ENCODE measurements at regions not wholly inside any gene's neighbourhood (a gene's known extent, or its start where the extent isn't known, plus 50 kb on each side); places are given as distances from the start of the nearest gene placed in this dataset.

GRCh38 chr5:118778941-118779340 is 209.4 kb downstream of the DTWD2 start:
- DNase-seq (ENCODE audit: low read depth, low spot score), result no peak

DNA sequence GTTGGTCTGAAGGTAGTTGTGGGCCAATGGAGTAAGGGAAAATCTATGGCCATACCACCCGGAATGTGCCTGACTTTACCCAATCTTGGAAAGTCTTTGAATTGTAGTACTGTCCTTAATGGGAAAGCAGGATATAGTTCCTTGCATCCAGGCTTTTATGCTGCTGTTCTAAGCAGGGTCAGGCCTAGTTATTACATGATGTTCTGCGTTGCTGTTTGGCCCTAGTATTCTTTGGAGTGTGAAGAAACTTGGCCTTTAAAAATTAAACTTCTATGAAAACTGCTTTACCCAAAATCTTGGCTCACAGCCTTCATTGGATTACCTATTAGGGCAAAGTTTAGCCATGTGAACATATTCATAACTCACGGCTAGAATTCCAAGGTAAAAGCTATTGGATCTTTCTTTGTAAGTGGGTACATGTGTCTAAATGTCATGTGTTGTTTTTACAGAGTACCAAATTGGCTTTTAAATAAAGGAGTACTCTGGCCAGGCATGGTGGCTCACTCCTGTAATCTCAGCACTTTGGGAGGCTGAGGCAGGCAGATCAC is 211.1 kb downstream of the DTWD2 start:
- no peak for DNase-seq (ENCODE audit: low read depth, low spot score)

GRCh38 chr5:118776755-118777154 is 211.6 kb downstream of the DTWD2 start:
- DNase-seq (ENCODE audit: low read depth, low spot score), result no peak

- no peak for DNase-seq (ENCODE audit: low read depth, low spot score)
Observed at GRCh38 chr5:118775790-118776499, 212.4 kb downstream of the DTWD2 start.

DNA sequence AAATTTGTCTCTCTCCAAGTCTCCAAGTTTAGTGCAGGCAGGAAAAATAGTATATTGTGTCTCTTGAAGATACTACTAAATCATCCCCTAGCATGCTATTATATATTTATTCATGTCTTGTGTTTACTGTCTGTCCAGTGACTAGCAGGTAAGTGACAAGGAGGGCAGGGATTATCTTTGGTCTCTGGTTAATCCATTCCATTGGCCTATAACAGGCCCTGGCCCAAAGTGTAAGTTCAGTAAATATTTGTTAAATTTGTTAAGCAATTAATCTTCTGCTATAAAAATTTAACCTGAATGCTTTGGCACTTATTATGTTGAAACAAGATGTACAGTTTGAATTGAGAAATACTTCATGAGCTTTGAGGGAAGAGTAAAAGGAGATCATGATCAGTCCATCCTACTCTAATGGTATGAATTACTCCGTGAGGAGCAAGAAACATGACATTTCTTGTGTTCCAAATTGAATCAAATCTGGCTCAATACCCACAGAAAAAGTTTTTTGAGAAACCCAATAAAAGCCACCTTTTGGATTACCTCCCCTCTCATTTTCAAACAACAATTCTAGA is 219.7 kb downstream of the DTWD2 start:
- DNase-seq (ENCODE audit: low read depth, low spot score), result no peak

DNA sequence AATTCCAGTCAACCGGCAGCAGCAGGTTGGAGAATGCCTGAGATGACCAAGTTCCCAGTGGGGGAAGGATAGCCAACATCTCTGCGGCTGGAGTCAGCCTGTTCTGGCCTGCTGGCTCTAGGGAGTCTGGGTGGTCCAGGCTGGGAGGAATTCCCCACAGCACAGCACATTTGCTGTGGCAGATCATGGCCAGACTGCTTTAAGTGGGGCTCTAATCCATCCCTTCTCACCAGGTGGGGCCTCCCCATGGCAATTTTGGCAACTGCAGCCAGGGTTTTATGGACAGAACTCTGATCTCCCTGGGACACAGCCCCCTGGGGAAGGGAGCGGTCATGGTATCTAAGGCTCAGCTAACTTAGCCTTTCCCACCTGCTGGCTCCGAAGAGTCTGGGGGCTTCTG is 226.1 kb downstream of the DTWD2 start:
- no peak for DNase-seq (ENCODE audit: low read depth, low spot score)

- no peak for DNase-seq (ENCODE audit: low read depth, low spot score)
Observed at GRCh38 chr5:118761814-118762213, 226.5 kb downstream of the DTWD2 start.

DNA sequence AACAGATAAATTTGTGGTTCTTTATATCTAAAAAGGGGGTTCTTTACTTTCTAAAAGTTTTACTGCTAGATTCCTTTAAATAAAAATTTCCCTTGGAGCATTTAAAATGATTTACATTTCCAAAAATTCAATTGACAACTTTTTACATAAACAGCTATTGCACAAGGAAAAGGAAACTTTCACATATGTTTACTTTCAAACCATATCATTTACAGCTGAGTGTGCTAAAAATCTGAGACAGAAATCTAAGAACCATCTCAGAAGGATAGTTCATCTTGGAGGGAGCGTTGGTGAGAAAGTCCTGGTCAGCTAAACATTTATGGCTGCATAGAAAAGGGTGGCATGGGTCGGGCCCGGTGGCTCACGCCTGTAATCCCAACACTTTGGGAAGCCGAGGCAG is 235.4 kb downstream of the DTWD2 start:
- no peak for DNase-seq (ENCODE audit: low read depth, low spot score)

GRCh38 chr5:118736396-118736795 is 252.0 kb downstream of the DTWD2 start:
- DNase-seq (ENCODE audit: low read depth, low spot score), result no peak

DNA sequence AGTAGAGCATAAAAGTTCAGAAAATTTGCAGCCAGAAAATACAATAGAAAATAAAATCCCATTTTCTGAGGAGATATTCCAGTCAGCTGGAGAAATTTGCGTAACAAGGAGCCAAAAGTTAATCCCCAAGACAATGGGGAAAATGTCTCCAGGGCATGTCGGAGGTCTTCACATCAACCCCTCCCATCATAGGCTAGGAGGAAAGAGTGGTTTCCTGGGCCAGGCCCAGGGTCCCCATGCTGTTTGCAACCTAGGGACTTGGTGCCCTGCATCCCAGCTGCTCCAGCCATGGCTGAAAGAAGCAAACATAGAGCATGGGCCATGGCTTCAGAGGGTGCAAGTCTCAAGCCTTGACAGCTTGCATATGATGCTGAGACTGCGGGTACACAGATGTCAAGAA is 255.0 kb downstream of the DTWD2 start:
- DNase-seq (ENCODE audit: low read depth, low spot score), result no peak

GRCh38 chr5:118728191-118728590 is 260.2 kb downstream of the DTWD2 start:
- DNase-seq (ENCODE audit: low read depth, low spot score), result no peak

DNA sequence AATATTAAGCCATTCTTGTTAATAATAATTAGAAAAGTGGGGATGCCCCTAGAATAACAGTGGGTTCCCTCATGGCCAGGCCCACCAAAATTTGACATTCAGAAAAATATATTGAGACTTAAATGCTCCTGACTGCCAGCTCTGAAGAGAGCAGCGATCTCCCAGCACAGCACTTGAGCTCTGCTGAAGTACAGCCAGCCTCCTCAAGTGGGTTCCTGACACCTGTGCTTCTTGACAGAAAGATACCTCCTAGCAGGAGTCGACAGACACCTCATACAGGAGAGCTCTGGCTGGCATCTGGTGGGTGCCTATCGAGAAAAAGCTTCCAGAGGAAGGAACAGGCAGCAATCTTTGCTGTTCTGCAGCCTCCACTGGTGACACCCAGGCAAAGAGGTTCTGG is 261.5 kb downstream of the DTWD2 start:
- DNase-seq (ENCODE audit: low read depth, low spot score), result no peak

GRCh38 chr5:118723021-118723338 is 265.4 kb downstream of the DTWD2 start:
- DNase-seq (ENCODE audit: low read depth, low spot score), result no peak

GRCh38 chr5:118722122-118723020 is 266.0 kb downstream of the DTWD2 start:
- no peak for DNase-seq (ENCODE audit: low read depth, low spot score)

GRCh38 chr5:118711727-118712126 is 276.6 kb downstream of the DTWD2 start:
- no peak for DNase-seq (ENCODE audit: low read depth, low spot score)

GRCh38 chr5:118705959-118706667 is 282.2 kb downstream of the DTWD2 start:
- no peak for DNase-seq (ENCODE audit: low read depth, low spot score)

DNA sequence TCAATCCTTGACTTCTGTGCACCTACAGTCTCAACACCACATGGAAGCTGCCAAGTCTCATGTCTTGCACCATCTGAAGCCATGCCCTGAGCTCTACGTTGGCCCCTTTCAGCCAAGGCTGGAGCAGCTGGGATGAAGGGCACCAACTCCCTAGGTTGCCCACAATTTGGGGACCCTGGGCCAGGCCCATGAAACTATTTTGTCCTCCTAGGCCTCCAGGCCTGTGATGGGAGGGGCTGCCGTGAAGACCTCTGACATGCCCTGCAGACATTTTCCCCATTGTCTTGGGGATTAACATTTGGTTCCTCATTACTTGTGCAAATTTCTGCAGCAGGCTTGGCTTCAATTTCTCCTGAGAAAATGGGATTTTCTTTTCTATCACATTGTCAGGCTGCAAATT is 285.1 kb downstream of the DTWD2 start:
- DNase-seq (ENCODE audit: low read depth, low spot score), result no peak

- DNase-seq (ENCODE audit: low read depth, low spot score), result no peak
Observed at GRCh38 chr5:118701791-118702190, 286.6 kb downstream of the DTWD2 start.

- DNase-seq (ENCODE audit: low read depth, low spot score), result no peak
Observed at GRCh38 chr5:118700510-118700909, 287.8 kb downstream of the DTWD2 start.

DNA sequence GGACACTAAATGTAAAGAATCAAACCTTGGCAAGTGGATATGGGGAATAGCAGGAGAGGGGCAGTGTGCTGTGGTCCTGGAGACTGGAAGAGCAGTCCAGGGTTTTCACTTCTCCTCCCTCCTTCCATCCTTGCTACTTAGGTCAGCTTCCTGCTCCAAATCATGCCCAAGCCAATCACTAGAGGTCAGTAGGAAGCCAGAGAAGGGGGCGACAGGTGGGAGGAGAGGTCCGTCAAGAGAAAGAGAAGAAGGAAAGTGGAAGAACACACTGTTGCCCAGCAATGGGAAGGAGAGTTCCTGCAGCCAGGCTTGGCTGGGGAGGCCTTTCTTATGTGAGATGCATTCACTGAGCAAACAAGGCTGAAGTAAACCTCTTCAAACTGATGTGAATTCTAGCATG is 289.6 kb downstream of the DTWD2 start:
- DNase-seq (ENCODE audit: low read depth, low spot score), result no peak

GRCh38 chr5:118696076-118696475 is 292.3 kb downstream of the DTWD2 start:
- DNase-seq (ENCODE audit: low read depth, low spot score), result no peak

GRCh38 chr5:118692811-118693342 is 295.5 kb downstream of the DTWD2 start:
- DNase-seq (ENCODE audit: low read depth, low spot score), result no peak

Data from activated CD4-positive, CD25-positive, alpha-beta regulatory T cell treated with anti-CD3 and anti-CD28 coated beads, Interleukin-2, amount 50 U/mL, for 16 hours (primary cell).